HG03108 (cell line): ENCODE measurements at regions not wholly inside any gene's neighbourhood (a gene's known extent, or its start where the extent isn't known, plus 50 kb on each side); places are given as distances from the start of the nearest gene placed in this dataset.

Source experiments
- ATAC-seq: cut with Tn5 transposase; IDR thresholded peaks from one replicate; pipeline ENCODE4 v1.9.1; 2021; ENCODE audit warnings: moderate library complexity; ENCODE audit not compliant: unreplicated experiment

DNA sequence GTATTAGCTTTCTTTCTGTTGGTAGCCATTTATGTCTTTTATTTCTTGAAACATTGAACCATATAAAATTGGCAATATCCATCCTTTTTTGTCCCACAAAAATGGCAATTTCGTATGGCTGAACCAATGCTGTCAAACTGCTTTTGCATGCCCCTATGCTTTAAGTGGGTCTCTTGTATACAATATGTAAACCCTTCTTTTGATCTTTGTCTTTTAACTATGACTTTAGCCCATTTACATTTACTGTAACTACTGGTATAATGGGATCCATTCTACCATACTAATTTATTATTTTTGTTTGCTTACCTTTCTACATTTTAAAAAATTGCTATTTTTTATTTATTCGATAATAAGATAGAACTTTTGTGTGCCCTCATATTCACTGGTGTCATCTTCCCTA is 93.4 kb downstream of the TENT4A start:
- ATAC-seq = no peak

DNA sequence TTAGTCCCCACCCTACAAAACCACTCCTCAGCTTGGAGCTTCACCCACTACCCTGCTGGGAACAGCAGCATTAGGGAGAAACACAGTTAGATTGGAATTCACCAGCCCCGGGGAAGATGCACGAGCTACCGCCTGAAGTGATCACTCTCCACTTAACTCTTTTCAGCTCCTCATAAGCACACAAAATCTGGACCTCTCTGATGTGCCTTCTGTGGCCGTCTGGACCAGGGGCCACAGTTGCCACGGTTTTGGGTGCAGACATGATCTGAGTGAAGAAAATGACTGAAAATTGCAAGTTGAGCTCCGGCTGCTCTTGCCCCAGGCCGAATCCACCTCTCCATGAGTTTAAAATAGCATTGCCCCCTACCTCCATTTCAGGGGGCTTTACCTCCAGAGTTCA is 95.2 kb downstream of the TENT4A start:
- ATAC-seq = no peak

DNA sequence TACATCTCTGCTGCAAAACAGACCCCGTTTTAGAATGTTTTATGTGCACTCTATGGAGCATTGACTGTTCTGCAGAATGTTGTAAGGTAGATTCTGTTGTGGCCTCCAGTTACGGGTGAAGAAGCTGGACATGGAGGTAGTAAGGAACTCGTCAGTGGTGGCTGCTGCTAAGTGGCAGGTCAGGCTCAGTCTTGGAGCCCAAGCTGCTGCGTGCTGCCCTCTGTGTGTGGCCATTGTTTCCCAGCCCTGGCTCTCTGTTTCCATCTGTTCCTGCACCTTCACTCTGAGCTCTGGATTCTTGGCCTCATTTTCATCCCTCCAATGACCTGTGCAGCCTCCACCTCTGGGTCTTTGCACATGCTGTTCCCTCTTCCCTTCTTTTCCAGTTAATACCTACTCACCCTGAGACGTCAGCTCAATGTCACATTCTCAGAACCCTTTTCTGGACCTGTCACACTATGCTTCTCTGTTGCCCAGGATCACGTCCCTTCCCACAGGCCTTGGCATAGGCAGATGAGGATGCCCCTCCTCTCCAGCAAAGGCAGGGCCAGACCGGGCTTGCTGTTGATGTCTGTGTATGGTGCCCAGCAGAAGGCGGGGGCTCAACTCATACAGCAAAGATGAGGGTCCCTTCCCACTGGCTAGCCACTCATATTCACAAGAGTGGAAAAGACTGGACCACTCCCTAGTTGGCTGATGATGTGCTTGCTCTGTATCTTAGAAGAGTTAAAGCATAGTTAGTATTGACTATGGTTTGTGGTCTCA is 97.6 kb downstream of the TENT4A start:
- ATAC-seq = no peak

- no peak for ATAC-seq
Measured at GRCh38 chr5:6812091-6812490, 98.9 kb downstream of the TENT4A start.

DNA sequence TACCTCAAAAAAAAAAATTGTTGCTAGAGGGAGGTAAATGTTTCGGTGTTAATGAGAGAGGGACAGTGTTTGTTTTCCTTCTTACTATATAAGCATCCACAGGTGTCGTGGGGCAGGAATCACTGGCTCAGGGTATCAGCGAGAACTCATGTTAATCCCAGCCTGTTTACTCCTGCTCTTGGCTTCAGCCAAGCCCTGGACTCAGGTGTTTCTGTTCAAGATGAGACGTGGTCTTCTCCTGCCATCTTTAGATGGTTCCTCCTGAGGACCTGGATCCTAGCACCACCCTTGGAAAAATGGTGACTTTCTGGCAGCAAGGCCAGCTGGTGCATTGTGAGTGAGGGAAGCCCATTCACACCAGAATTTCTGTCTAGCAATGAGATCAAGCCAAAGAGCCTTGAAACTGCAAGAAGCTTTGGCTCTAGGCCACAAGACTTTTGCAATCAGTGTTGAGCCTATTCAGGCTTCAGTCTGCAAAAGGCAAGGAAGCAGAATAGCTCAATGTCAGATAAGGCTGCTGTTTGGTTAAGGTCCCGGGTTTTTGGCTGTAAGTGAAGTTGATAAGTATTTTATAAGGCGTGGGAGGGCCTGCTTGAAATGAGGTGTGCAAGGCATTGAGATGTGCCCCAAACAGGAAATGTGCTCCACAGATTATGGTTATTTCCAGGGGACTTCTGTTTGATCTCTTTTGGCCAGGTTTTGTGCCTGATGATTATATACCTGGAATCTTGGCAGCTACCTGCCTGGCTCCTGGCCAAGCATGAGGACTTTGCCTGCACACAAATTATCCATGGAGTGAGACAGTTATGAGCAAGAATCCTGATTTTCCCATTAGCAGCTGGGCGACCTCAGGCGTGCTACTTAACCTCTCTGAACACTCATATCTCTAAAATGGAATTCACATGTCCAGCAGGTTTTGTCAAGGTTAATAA is 99.8 kb downstream of the TENT4A start:
- ATAC-seq = no peak

DNA sequence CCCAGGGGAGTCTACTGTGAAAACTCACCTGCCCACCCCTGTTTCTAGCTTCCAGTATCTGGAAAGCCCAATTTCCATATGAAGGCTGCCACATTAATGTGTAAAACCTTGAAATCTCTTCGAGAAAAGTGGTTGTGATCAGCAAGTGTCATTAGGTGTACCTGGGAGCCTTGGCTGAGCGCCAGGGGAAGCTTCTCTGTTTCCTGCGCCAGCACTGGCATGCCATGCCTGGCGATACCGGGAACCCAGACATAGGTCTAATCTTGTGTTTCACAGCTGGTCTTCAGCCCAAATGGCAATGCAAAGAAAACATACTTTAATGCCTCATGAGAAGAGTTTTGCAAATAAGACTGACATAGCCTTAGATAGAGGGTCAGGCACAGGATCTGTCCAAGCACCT is 101.6 kb downstream of the TENT4A start:
- no peak for ATAC-seq

DNA sequence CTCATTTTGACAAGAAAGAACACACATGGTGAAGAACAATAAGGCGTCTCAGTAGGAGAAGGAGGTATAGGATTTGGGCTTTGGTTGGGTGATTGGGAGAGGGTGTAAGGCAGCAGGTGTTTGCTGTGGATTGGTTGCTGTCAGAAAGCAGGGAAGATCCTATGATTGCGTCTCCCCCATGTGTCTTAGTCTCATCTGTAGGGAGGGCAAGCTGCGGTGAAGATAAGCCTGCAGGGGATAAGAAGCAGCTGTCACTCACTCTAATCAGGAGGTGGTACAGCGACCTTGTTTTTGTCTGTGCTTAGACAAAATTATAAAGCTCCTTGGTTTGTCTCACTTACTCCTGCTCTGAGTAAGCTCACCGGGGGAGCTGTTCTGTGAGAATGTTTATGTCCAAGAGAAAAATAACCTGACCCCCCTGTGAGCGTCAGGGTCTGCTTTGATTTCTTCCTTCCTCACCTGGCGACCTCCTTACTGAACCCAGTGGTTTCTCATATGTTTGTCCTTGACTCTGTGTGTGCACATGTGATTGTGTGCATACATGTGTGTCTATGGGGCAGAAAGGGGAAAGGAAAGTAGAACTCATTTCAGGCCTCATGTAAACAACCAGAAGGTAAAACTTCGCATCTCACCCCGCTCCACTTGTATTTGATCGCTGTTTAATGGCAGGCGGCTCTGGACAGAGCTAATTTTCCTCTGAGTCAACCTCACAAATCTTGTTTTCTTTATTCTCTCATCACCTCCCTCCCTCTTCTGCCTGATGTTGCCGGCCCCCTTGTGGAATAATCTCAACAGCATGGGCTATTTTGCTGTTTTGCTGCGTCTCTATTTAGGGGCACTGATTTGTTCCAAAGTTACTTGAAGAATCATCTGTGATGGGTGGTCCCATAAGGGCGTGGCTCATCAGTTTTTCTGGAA is 105.6 kb downstream of the TENT4A start:
- no peak for ATAC-seq

DNA sequence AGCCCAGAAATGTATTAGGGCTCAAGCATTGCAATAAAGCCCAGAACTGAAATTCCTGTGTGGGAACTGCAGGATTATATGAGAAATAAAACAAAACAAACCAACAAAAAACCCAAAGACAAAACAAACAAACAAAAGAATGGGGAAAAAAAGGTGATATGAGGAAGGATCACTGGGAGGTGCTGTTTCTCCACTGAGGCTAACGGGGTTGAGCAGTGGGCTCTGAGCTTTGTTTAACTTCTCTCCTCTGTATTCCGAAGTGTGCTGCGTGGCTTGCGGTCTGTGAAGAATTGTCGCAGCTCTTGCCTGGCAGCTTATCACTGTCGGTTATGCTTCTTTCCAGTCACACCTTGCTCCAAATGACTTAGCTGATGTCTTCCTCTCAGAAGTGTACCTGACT is 106.3 kb downstream of the TENT4A start:
- no peak for ATAC-seq

DNA sequence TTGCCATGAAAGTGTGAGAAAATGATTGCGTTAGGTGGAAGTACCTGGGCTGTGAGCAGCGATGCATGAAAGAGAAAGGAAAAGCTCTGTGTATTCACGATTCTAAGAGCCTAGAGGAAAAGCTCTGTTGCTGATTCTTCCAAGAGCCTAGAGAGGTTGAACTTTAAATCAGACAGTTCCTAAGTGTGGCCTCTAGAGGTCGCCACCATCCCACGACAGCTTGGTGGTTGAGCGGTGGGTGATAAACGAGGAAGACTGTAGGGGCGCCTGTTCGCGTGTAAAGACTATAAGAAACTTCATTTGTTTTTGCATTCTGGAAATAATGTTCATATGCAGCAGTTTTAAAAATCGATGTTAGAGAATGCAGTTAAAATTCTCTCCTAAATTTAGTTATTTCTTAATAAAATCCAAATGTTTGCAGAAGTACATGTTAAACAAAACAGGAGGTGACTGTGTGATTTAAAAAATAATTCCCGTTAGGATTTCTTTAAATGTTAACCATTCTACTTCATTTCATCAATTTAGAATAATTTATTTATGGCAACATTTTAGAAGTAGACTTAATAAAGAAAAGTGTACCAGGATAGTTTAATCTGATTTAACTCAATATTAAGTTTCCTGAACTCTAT is 107.7 kb downstream of the TENT4A start:
- ATAC-seq = no peak

DNA sequence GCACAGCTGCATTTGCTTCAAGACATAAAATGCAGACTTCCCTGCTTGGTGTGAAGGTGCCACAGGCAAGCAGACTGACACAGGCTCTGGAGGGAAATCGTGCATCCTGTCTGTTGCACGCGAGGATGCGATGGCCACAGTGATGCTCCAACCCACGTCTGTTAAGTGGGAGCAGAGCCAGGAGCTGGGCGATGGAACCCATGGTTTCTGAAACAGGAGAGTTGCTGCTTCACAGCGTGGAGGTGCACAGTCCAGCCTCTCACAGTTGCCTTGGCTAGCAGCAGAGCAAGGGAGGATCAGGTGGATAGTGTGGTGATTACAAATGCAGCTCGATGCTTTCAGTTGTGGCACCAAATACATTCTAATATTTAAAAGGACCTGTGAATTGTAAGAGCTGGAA is 108.8 kb downstream of the TENT4A start:
- ATAC-seq = no peak

GRCh38 chr5:6822556-6823343 is 109.5 kb downstream of the TENT4A start:
- ATAC-seq = no peak

DNA sequence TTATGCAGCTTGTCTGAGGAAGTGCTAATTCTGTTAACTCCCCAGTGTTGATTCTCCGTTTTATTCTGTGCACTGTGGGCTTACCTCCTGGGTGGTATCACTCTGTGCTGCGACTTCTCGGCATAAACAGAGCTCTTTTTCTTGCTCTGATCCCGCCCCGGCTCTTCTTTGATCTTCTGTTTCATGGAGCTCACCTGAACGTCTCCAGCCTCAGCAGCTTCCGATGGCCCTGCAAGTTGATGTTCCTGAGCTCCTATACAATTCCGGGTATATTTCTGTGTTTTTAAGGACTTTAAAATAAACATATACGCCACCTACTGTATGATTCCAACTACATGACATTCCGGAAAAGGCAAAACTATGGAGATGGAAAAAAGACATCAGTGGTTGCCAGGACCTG is 110.8 kb downstream of the TENT4A start:
- no peak for ATAC-seq

DNA sequence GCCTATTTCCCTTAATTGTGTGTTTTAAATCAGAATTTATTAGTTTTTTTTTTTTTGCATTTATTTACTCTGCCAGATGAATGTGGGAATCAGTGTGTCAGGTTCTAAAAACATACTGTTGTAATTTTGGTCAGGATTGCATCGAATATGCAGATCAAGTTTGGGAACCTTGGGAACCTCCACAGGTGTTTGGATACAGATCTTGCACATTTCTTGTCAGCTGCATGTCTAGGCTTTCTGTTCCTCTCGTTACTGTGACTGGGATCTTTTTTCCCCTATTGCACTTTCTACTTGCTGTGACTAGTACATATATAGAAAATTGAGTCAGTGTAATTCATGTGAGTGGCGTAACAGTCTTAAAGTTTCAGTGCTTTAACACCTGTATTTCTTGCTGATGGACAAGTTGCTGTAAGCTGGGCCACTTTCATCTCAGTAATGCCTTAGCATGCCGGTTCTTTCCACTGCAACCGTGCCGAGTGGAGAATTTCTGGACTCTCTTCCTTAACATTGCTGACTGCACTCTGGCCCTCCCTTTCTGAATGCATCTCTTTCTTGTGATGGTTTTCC is 112.5 kb downstream of the TENT4A start:
- ATAC-seq = no peak

GRCh38 chr5:6826756-6827155 is 113.5 kb downstream of the TENT4A start:
- no peak for ATAC-seq

- ATAC-seq = peak; percentile 62
Measured at GRCh38 chr5:6827526-6828219, 114.4 kb downstream of the TENT4A start.

- peak; percentile 76 for ATAC-seq
Measured at GRCh38 chr5:6829150-6829784, 116.0 kb downstream of the TENT4A start.

DNA sequence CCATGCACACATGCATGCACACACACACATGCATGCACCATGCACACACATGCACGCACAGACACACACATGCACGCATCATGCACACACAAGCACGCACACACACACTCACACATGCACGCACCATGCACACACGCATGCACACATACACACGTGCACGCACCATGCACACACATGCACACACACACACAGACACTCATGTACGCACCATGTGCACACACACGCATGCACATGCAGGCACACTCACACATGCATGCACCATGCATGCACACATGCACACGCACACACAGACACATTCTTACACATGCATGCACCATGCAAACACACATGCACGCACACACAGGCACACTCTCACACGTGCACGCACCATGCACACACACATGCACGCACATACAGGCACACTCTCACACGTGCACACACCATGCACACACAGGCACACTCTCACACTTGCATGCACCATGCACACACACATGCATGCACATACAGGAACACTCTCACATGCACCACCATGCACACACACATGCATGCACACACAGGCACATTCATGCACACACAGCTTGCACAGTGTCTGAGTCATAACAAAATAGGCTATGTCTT is 117.5 kb downstream of the TENT4A start:
- no peak for ATAC-seq
